Putamen (tissue), 1 donor: ENCODE measurements at regions not wholly inside any gene's neighbourhood (a gene's known extent, or its start where the extent isn't known, plus 50 kb on each side); places are given as distances from the start of the nearest gene placed in this dataset.

Source experiments
- DNase-seq: peaks from one replicate; pipeline ENCODE4 v3.0.0-alpha.2; 2016; ENCODE audit warnings: low spot score

- DNase-seq: no peak
Measured at GRCh38 chr10:3539696-3540383, 245.2 kb downstream of the KLF6 start.

GRCh38 chr10:3538656-3539531 lies 246.1 kb downstream of the KLF6 start:
- peak; percentile 6 for DNase-seq

- no peak for DNase-seq
Measured at GRCh38 chr10:3538291-3538655, 246.7 kb downstream of the KLF6 start.

- DNase-seq: no peak
Measured at GRCh38 chr10:3537518-3537917, 247.5 kb downstream of the KLF6 start.

GRCh38 chr10:3535001-3535400 lies 250.0 kb downstream of the KLF6 start:
- DNase-seq: no peak

GRCh38 chr10:3534433-3534832 lies 250.6 kb downstream of the KLF6 start:
- no peak for DNase-seq

- DNase-seq: no peak
Measured at GRCh38 chr10:3533296-3533695, 251.7 kb downstream of the KLF6 start.

GRCh38 chr10:3532644-3533043 lies 252.4 kb downstream of the KLF6 start:
- DNase-seq: no peak

GRCh38 chr10:3531670-3532069 lies 253.3 kb downstream of the KLF6 start:
- DNase-seq: no peak

GRCh38 chr10:3530783-3531645 lies 254.0 kb downstream of the KLF6 start:
- DNase-seq: no peak

- DNase-seq: no peak
Measured at GRCh38 chr10:3530346-3530745, 254.7 kb downstream of the KLF6 start.

- DNase-seq: no peak
Measured at GRCh38 chr10:3529691-3530090, 255.3 kb downstream of the KLF6 start.

GRCh38 chr10:3528823-3529403 lies 256.1 kb downstream of the KLF6 start:
- no peak for DNase-seq

GRCh38 chr10:3528271-3528670 lies 256.7 kb downstream of the KLF6 start:
- no peak for DNase-seq

- DNase-seq: no peak
Measured at GRCh38 chr10:3527869-3528268, 257.1 kb downstream of the KLF6 start.

GRCh38 chr10:3526727-3527501 lies 258.1 kb downstream of the KLF6 start:
- no peak for DNase-seq

GRCh38 chr10:3525832-3526449 lies 259.1 kb downstream of the KLF6 start:
- no peak for DNase-seq

GRCh38 chr10:3524086-3524960 lies 260.7 kb downstream of the KLF6 start:
- DNase-seq: no peak

- no peak for DNase-seq
Measured at GRCh38 chr10:3523309-3524050, 261.5 kb downstream of the KLF6 start.
